Karpas-422 (cell line): ENCODE measurements at regions not wholly inside any gene's neighbourhood (a gene's known extent, or its start where the extent isn't known, plus 50 kb on each side); places are given as distances from the start of the nearest gene placed in this dataset.

Experiments
- DNase-seq: peaks from one replicate; pipeline ENCODE4 v3.0.0-alpha.2; 2015
- H2AFZ ChIP-seq: fragments of 200-600 bp; sonication (generic); 2 replicates; pipeline ENCODE4 v1.6.1; 2014; ENCODE audit warnings: antibody characterized with exemption, low read length, mixed read lengths
- H3K27ac ChIP-seq: fragments of 200-600 bp; sonication (generic); 2 replicates; pipeline ENCODE4 v1.5.1; 2014; ENCODE audit warnings: mild to moderate bottlenecking, low read length, moderate library complexity
- H3K27me3 ChIP-seq: fragments of 200-600 bp; sonication (generic); 2 replicates; pipeline ENCODE4 v1.6.1; 2014; ENCODE audit warnings: low read length, mixed read lengths
- H3K36me3 ChIP-seq: fragments of 200-600 bp; sonication (generic); 2 replicates; pipeline ENCODE4 v1.6.1; 2014; ENCODE audit warnings: low read length, mixed read lengths; ENCODE audit not compliant: insufficient read depth
- H3K4me1 ChIP-seq: fragments of 200-600 bp; sonication (generic); 2 replicates; pipeline ENCODE4 v1.6.1; 2014; ENCODE audit warnings: mild to moderate bottlenecking, low read length, mixed read lengths
- H3K4me2 ChIP-seq: fragments of 200-600 bp; sonication (generic); 2 replicates; pipeline ENCODE4 v1.6.1; 2014; ENCODE audit warnings: low read length, low read depth, mild to moderate bottlenecking; ENCODE audit not compliant: poor library complexity, severe bottlenecking
- H3K4me3 ChIP-seq: fragments of 200-600 bp; sonication (generic); 2 replicates; pipeline ENCODE4 v1.5.1; 2014; ENCODE audit warnings: mild to moderate bottlenecking, antibody characterized with exemption, low read length, mixed read lengths
- H3K79me2 ChIP-seq: fragments of 200-600 bp; sonication (generic); 2 replicates; pipeline ENCODE4 v1.6.1; 2014; ENCODE audit warnings: mild to moderate bottlenecking, low read length, mixed read lengths
- H3K9ac ChIP-seq: fragments of 200-600 bp; sonication (generic); 2 replicates; pipeline ENCODE4 v1.6.0; 2014; ENCODE audit warnings: low read length
- H3K9me2 ChIP-seq: fragments of 200-600 bp; sonication (generic), shearing (Covaris generic); replicated peaks from 2 replicates; pipeline ENCODE4 v1.6.0; 2014; ENCODE audit warnings: mild to moderate bottlenecking, low read length, moderate library complexity; ENCODE audit not compliant: insufficient read depth
- H3K9me3 ChIP-seq: fragments of 300-700, 200-600 bp; sonication (generic); 2 replicates; pipeline ENCODE4 v1.6.1; 2014; ENCODE audit warnings: low read length, mixed read lengths
- H4K20me1 ChIP-seq: fragments of 200-600 bp; sonication (generic); 2 replicates; pipeline ENCODE4 v1.6.1; 2014; ENCODE audit warnings: mild to moderate bottlenecking, antibody characterized with exemption, low read length, low read depth; ENCODE audit not compliant: insufficient read depth

GRCh38 chr7:80054356-80054755, 80.3 kb upstream of the GNAI1 start:
- no peak overlapping the region for H2AFZ ChIP-seq
- H3K9me3 ChIP-seq: no peaks in the 10 kb centered on the region
- no peak for DNase-seq
- no peak overlapping the region for H3K27ac ChIP-seq
- H4K20me1 ChIP-seq: no peaks in the 10 kb centered on the region
- H3K36me3 ChIP-seq: no peaks in the 10 kb centered on the region
- H3K9me2 ChIP-seq: no peaks in the 10 kb centered on the region
- H3K4me2 ChIP-seq: no peak overlapping the region
- H3K79me2 ChIP-seq: no peaks in the 10 kb centered on the region
- H3K9ac ChIP-seq: no peak overlapping the region
- H3K4me1 ChIP-seq: no peaks in the 10 kb centered on the region
- H3K27me3 ChIP-seq: no peaks in the 10 kb centered on the region
- H3K4me3 ChIP-seq: no peak overlapping the region

- Histone ChIP-seq H4K20me1 (no peaks in the 10 kb centered on the region), H3K4me2 (no peak overlapping the region), H3K79me2 (no peaks in the 10 kb centered on the region), H3K9me3 (no peaks in the 10 kb centered on the region), H3K36me3 (no peaks in the 10 kb centered on the region), H2AFZ (no peak overlapping the region), H3K27me3 (no peaks in the 10 kb centered on the region), H3K9ac (no peak overlapping the region), H3K4me3 (no peak overlapping the region), H3K9me2 (no peaks in the 10 kb centered on the region), H3K4me1 (no peaks in the 10 kb centered on the region), H3K27ac (no peak overlapping the region)
- DNase-seq: no peak
These were observed 81.5 kb upstream of the GNAI1 start for GRCh38 chr7:80053124-80053523.

DNA sequence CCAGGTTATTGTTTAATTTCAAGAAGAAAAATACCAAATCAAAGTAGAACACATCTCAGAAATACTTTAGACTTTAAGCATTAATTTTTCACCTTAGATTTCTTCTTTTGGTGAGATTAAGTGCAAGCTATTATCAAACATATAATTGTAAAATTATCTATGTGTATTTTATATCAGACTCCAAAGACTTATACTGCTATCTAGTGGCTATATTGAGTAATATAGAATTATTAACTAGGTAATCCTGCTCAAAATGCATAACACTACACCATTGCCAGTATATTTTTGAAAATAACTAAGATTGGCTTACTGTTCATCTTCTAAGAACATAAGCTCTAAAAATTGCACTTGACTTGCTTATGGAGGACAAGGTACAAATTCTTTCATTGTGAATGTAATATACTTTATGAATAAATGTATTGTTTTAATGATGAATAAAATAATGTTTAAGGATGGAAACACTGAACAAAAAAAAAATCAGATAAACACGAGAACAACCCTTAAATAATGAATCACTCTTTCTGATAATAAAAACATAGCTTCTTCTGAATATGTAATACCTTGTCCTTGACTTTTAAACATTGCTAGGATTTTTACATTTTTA, 86.7 kb upstream of the GNAI1 start:
- Histone ChIP-seq H3K4me2 (no peak overlapping the region), H3K9me3 (no peaks in the 10 kb centered on the region), H3K4me3 (no peak overlapping the region), H3K9me2 (no peaks in the 10 kb centered on the region), H4K20me1 (no peaks in the 10 kb centered on the region), H3K9ac (no peak overlapping the region), H3K36me3 (no peaks in the 10 kb centered on the region), H3K79me2 (no peaks in the 10 kb centered on the region), H3K4me1 (no peaks in the 10 kb centered on the region), H3K27me3 (no peaks in the 10 kb centered on the region), H2AFZ (no peak overlapping the region), H3K27ac (no peak overlapping the region)
- DNase-seq: peak; percentile 42

- no peak for DNase-seq
- Histone ChIP-seq H2AFZ (no peak overlapping the region), H3K4me1 (no peaks in the 10 kb centered on the region), H4K20me1 (no peaks in the 10 kb centered on the region), H3K27ac (no peak overlapping the region), H3K9me3 (no peaks in the 10 kb centered on the region), H3K36me3 (no peaks in the 10 kb centered on the region), H3K9ac (no peak overlapping the region), H3K4me2 (no peak overlapping the region), H3K27me3 (no peaks in the 10 kb centered on the region), H3K4me3 (no peak overlapping the region), H3K9me2 (no peaks in the 10 kb centered on the region), H3K79me2 (no peaks in the 10 kb centered on the region)
These were observed 87.6 kb upstream of the GNAI1 start for GRCh38 chr7:80047032-80047431.

GRCh38 chr7:80044796-80045195, 89.8 kb upstream of the GNAI1 start:
- H3K4me1 ChIP-seq: no peaks in the 10 kb centered on the region
- no peak overlapping the region for H2AFZ ChIP-seq
- DNase-seq: no peak
- H3K27me3 ChIP-seq: no peaks in the 10 kb centered on the region
- no peaks in the 10 kb centered on the region for H3K79me2 ChIP-seq
- H3K9ac ChIP-seq: no peak overlapping the region
- H4K20me1 ChIP-seq: no peaks in the 10 kb centered on the region
- no peak overlapping the region for H3K4me2 ChIP-seq
- H3K9me3 ChIP-seq: no peaks in the 10 kb centered on the region
- no peak overlapping the region for H3K27ac ChIP-seq
- H3K36me3 ChIP-seq: no peaks in the 10 kb centered on the region
- no peak overlapping the region for H3K4me3 ChIP-seq
- no peaks in the 10 kb centered on the region for H3K9me2 ChIP-seq

DNA sequence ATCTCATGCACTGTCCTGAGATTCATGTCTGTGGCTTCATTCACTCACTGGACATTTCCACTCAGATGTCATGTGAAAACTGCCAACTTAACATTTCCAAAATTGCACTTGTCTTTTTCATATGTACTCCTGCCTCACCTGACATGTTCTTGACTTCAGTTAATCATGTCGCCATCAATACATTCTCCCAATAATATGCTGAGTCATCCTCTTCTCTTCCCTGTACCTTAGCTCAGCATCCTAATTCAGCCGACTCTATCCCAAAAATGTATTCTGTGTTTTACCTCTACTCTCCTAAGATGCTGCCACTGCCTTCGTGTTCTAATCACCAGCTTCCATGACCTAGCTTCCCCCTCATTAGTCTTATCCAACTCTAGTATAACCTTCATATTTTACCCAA, 93.9 kb upstream of the GNAI1 start:
- no peaks in the 10 kb centered on the region for H3K4me1 ChIP-seq
- H2AFZ ChIP-seq: no peak overlapping the region
- no peaks in the 10 kb centered on the region for H3K9me2 ChIP-seq
- no peaks in the 10 kb centered on the region for H3K9me3 ChIP-seq
- no peaks in the 10 kb centered on the region for H3K27me3 ChIP-seq
- H4K20me1 ChIP-seq: no peaks in the 10 kb centered on the region
- H3K36me3 ChIP-seq: no peaks in the 10 kb centered on the region
- no peak overlapping the region for H3K4me3 ChIP-seq
- no peak overlapping the region for H3K9ac ChIP-seq
- no peaks in the 10 kb centered on the region for H3K79me2 ChIP-seq
- no peak overlapping the region for H3K27ac ChIP-seq
- no peak overlapping the region for H3K4me2 ChIP-seq
- no peak for DNase-seq

- Histone ChIP-seq H3K9me3 (no peaks in the 10 kb centered on the region), H3K9ac (no peak overlapping the region), H3K4me2 (no peak overlapping the region), H4K20me1 (no peaks in the 10 kb centered on the region), H3K79me2 (no peaks in the 10 kb centered on the region), H3K36me3 (no peaks in the 10 kb centered on the region), H3K4me3 (no peak overlapping the region), H3K27me3 (no peaks in the 10 kb centered on the region), H2AFZ (no peak overlapping the region), H3K4me1 (no peaks in the 10 kb centered on the region), H3K27ac (no peak overlapping the region), H3K9me2 (no peaks in the 10 kb centered on the region)
- no peak for DNase-seq
These were observed 94.3 kb upstream of the GNAI1 start for GRCh38 chr7:80040335-80040734.

DNA sequence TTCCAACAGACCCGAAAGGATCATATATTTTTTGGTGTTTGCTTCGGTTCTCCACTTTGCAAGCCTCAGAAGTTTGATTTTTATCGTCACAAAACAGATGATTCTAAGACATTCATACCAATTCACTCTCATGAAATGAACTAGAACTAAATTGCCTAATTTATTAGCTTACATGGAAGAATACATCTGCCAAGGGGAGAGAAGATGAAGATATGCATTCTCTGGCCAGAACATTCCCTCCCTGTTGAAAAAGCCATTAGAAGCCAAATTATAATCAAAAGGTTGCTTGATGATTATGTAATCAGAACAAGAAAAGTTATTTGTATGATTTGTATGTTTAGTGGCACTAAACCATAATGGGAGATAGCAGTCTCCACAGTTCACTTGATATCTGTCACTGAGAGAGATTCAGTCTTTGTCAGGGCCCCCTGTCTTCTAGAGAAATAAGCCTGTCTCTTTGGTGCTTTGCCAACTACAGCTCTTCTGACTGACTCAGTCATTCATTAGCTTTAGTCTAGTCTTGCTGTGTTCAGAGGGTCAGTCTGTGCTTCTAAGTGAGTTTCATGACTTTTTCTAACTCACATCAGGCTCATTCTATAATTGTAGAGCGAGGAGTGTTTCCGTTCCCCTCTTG, 95.3 kb upstream of the GNAI1 start:
- no peak overlapping the region for H3K4me2 ChIP-seq
- DNase-seq: no peak
- H3K27ac ChIP-seq: no peak overlapping the region
- H2AFZ ChIP-seq: no peak overlapping the region
- no peak overlapping the region for H3K4me3 ChIP-seq
- no peaks in the 10 kb centered on the region for H3K79me2 ChIP-seq
- no peaks in the 10 kb centered on the region for H3K9me3 ChIP-seq
- H4K20me1 ChIP-seq: no peaks in the 10 kb centered on the region
- no peaks in the 10 kb centered on the region for H3K27me3 ChIP-seq
- no peaks in the 10 kb centered on the region for H3K36me3 ChIP-seq
- H3K9me2 ChIP-seq: no peaks in the 10 kb centered on the region
- H3K4me1 ChIP-seq: no peaks in the 10 kb centered on the region
- no peak overlapping the region for H3K9ac ChIP-seq
